GM19025 (cell line): ENCODE measurements at regions not wholly inside any gene's neighbourhood (a gene's known extent, or its start where the extent isn't known, plus 50 kb on each side); places are given as distances from the start of the nearest gene placed in this dataset.

ENCODE experiments used
- ATAC-seq: cut with Tn5 transposase; IDR thresholded peaks from one replicate; pipeline ENCODE4 v1.9.1; 2021; ENCODE audit warnings: mild to moderate bottlenecking, low read depth, moderate library complexity; ENCODE audit not compliant: unreplicated experiment

DNA sequence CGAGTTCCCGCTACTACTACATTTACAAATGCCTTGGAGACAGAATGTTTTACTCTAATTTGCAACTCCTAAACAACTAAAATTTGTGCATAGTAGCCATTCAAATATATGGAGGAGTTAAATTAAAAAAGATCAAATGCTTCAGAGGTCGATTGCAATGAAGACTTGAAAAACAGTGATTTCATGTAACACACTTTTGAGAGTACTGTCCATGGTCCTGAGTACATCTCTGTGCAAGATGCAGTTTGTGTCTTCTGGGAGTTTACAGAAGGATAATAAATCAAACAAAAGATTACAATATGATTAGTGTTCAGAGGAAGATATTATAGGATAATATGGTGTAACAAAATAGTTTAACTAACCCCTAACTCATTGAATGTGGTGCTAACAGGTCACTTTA is 894.7 kb downstream of the TMEM182 start:
- no peak for ATAC-seq

DNA sequence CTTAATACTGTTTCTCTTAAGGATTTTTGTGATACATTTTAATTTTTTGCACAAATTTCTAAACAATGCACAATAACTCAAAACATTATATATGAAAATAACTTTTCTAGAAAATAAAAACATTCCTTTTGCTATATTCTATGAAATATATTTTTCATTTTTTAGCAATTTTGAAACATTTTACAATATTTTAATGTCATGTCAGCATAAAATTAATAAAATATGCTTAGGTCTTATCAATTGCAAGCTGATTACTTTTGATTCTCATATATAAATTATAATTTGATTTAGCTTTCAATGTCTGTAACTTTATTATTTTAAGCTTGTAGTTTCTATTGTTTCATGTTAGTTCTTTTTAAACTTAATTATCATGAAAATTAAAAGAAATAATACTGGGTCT is 898.7 kb downstream of the TMEM182 start:
- ATAC-seq: no peak

DNA sequence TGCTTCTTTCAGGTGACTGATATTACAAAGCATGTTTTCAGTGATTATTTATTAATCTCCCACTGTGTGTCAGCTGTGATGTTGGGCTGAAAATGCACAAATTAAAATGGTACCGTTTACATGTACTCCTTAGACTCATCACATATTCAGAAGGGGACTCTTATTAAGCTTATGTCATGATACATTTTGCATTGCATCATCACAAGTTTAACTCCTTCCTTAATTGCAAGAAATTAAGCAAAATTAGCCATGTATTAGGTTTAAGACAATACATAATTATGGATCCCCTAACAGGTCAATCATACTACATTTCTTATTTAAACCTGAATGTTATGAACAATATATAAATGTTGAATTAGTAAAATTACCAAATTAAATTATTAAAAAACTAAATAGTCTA is 899.1 kb downstream of the TMEM182 start:
- no peak for ATAC-seq

DNA sequence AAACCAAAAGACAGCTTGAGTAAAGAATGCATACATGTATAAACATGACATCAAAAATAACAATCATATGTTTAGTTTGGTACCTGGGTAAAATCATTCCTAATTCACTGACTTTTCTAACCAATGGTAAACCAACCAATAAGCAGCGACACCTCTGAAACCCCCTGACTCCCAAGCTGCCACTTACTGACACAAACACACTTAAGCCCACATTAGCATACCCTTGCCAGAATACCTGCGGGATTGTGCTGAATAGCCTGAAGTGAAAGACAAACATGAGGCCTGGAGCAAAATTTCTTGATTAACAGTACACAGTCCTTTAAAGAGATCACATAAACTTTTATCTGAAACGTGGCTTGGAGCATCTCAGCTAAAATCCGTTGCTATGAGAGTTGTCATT is 902.9 kb downstream of the TMEM182 start:
- no peak for ATAC-seq

DNA sequence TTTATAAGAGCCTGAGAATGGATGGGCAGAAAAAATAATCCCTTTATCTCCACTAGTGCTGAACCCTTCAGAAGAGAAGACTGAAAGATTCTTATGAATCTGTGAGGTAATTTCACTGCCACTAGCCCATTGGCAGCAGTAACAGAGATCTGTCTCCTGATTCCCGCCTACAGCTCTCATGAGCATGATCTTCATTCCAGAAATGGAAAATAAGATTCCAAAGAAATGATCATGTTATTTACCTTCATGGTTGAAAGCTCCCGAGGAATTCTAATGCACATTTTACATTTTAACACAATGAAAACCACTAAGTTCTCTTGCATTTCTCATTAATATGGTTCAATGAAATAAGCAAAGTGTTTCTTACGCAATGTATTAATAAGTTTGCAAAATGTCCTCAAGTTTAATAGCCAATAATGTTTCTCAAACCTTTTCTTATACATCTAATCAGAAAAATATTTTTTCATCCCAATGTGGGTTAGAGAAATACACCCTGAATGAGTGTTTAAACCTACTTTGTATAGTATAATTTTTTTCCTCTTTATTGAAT is 905.6 kb downstream of the TMEM182 start:
- no peak for ATAC-seq

DNA sequence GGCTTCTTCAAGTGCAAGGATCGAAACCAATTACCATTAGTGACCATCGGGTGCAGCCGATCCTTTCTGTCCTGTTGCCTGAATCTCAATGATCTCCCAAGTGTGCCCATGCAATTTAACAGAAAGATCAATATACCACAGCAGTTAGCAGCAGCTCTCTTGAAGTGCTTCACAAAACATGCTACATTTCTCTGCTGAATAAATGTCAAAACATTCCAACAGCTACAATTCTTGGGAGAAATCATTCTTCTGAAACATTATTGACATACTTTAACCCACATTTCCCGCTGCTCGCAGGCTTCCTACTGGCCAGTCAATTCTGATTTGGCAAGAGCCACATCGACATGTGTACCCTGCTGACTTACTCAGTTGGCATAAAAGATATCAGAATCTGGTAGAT is 907.7 kb downstream of the TMEM182 start:
- no peak for ATAC-seq
